ENCODE measurements at regions not wholly inside any gene's neighbourhood (a gene's known extent, or its start where the extent isn't known, plus 50 kb on each side); places are given as distances from the start of the nearest gene placed in this dataset.
"Not testable (repeated sequence)": the region's sequence is repeated elsewhere in the genome, so short reads cannot be mapped to it uniquely, and the experiment has no call there.

- ATAC-seq (ENCODE audit: low FRiP score): no peak
- DNase-seq (ENCODE audit: low spot score): no peak
- TF ChIP-seq, protein P1, sequence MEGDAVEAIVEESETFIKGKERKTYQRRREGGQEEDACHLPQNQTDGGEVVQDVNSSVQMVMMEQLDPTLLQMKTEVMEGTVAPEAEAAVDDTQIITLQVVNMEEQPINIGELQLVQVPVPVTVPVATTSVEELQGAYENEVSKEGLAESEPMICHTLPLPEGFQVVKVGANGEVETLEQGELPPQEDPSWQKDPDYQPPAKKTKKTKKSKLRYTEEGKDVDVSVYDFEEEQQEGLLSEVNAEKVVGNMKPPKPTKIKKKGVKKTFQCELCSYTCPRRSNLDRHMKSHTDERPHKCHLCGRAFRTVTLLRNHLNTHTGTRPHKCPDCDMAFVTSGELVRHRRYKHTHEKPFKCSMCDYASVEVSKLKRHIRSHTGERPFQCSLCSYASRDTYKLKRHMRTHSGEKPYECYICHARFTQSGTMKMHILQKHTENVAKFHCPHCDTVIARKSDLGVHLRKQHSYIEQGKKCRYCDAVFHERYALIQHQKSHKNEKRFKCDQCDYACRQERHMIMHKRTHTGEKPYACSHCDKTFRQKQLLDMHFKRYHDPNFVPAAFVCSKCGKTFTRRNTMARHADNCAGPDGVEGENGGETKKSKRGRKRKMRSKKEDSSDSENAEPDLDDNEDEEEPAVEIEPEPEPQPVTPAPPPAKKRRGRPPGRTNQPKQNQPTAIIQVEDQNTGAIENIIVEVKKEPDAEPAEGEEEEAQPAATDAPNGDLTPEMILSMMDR (IDR thresholded peaks at IDR 0.05): no peak
Measured at GRCh38 chr5:108562205-108562454, 180.2 kb upstream of the FBXL17 start.

GRCh38 chr5:108561416-108562204 lies 179.7 kb upstream of the FBXL17 start:
- peak; percentile 48 for ATAC-seq (ENCODE audit: low FRiP score)
- DNase-seq (ENCODE audit: low spot score): no peak

GRCh38 chr5:108560581-108560980 lies 178.7 kb upstream of the FBXL17 start:
- ATAC-seq (ENCODE audit: low FRiP score) (peak; percentile 69), DNase-seq (ENCODE audit: low spot score) (no peak)
- TF ChIP-seq, protein P1 (IDR thresholded peaks at IDR 0.05): no peak

More at GRCh38 chr5:108561416-108562204, 179.7 kb upstream of the FBXL17 start:
- TF ChIP-seq, protein P1 (IDR thresholded peaks at IDR 0.05): no peak

- ATAC-seq (ENCODE audit: low FRiP score): no peak
- DNase-seq (ENCODE audit: low spot score): no peak
- TF ChIP-seq, protein P1 (IDR thresholded peaks at IDR 0.05): no peak
Measured at GRCh38 chr5:108560166-108560565, 178.3 kb upstream of the FBXL17 start.

- ATAC-seq (ENCODE audit: low FRiP score); DNase-seq (ENCODE audit: low spot score): not testable (repeated sequence)
Measured at GRCh38 chr5:108558840-108559239, 176.9 kb upstream of the FBXL17 start.

GRCh38 chr5:108558142-108558541 lies 176.2 kb upstream of the FBXL17 start:
- ATAC-seq (ENCODE audit: low FRiP score); DNase-seq (ENCODE audit: low spot score): not testable (repeated sequence)

- DNase-seq (ENCODE audit: low spot score) (no peak), ATAC-seq (ENCODE audit: low FRiP score) (no peak)
- TF ChIP-seq, protein P1 (IDR thresholded peaks at IDR 0.05): no peak
Measured at GRCh38 chr5:108557686-108558085, 175.8 kb upstream of the FBXL17 start.

GRCh38 chr5:108556441-108557145 lies 174.7 kb upstream of the FBXL17 start:
- DNase-seq (ENCODE audit: low spot score) (no peak), ATAC-seq (ENCODE audit: low FRiP score) (no peak)
- TF ChIP-seq, protein P1 (IDR thresholded peaks at IDR 0.05): no peak
